C4-2B (cell line): ENCODE measurements at regions not wholly inside any gene's neighbourhood (a gene's known extent, or its start where the extent isn't known, plus 50 kb on each side); places are given as distances from the start of the nearest gene placed in this dataset.

Experiments used
- H3K27ac ChIP-seq: fragments of 450-650 bp; 2 replicates; pipeline ENCODE4 v1.5.1; 2017
- CTCF ChIP-seq: fragments of 450-650 bp; conservative IDR thresholded peaks from 2 replicates; pipeline ENCODE4 v1.5.1; 2017; ENCODE audit warnings: mild to moderate bottlenecking
- ZFX ChIP-seq: fragments of 450-650 bp; IDR thresholded peaks from 2 replicates; pipeline ENCODE4 v1.6.1; 2017

DNA sequence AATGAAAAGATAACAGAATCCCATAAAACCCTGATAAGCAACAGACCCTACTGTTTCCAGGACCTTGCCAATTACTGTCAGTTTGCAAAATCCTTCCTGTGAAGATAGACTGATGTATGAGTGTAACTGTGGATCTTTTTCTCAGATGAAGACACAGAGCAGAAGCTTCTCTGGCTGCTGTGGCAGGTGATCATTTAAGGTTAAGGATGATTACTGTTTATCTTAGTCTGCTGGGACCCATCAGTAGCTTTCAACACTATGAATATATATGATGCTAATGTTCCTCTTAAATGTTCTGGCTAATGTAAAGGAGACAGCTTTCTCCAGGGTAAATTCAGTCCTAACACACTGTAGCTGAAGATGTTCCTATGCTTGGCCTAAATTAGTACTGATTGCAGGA is 56.0 kb upstream of the CTTNBP2 start:
- H3K27ac ChIP-seq: no peak overlapping the region
- TF ChIP-seq ZFX (no peak), CTCF (no peak)

- TF ChIP-seq ZFX (no peak), CTCF (no peak)
- no peak overlapping the region for H3K27ac ChIP-seq
Observed at GRCh38 chr7:117931314-117931713, 58.1 kb upstream of the CTTNBP2 start.

- TF ChIP-seq CTCF (no peak), ZFX (no peak)
Observed at GRCh38 chr7:117937049-117937752, 64.0 kb upstream of the CTTNBP2 start.

GRCh38 chr7:117937753-117938483 is 64.7 kb upstream of the CTTNBP2 start:
- no peak overlapping the region for H3K27ac ChIP-seq
- TF ChIP-seq CTCF (no peak), ZFX (no peak)

More at GRCh38 chr7:117937049-117937752, 64.0 kb upstream of the CTTNBP2 start:
- no peak overlapping the region for H3K27ac ChIP-seq

DNA sequence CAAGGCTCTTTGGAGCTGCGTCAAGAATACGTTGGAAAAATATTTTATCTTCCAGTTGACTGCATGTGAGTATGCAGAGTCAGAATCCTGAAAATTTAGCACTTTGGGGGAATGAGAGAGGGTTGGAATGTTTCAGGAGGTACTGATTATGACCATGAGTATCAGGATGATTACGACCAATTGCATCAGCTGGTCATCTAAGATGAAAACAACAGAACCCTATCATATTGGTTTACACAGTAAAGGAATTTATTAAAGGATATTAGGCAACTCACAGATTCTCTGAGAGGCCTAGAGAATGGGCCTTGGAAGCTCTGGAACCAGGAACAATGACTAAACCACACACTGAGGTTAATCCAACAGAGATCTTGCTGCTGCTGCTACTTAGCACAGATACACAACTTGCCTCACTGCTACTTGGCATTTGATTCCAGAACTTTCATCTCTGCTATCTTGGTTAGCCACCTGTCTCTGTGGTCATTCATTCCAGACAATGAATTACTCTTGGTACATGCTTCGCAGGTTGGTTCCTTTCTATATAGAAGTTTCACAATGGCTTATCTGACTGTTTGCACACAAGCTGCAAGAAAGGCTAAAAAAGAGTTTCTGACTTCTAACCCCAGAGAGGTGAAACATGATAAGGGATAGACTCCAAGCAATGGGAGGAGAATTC is 68.0 kb upstream of the CTTNBP2 start:
- no peak for TF ChIP-seq CTCF
- no peak for TF ChIP-seq ZFX
- H3K27ac ChIP-seq: no peak overlapping the region

GRCh38 chr7:117942780-117943179 is 69.5 kb upstream of the CTTNBP2 start:
- H3K27ac ChIP-seq: no peak overlapping the region
- TF ChIP-seq ZFX (no peak), CTCF (no peak)

DNA sequence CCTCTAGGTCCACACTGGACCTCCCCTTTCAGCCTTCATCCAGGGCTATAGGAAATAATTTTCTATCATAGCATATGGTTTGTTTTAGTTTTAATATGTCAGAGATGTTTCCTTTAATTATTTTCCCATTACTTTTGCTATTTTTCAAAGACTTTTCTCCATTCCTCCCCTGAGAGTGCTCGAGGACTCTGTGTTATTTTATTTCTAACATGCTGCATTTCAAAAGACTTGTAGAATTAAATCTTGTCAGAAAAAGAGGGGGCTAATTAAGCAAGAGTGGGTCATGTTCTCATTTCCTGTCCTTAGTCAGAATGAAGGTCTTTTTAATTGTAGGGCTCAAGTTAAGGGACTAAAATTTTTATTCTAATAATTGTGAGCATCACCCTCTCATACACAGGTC is 71.6 kb upstream of the CTTNBP2 start:
- H3K27ac ChIP-seq: no peak overlapping the region
- no peak for TF ChIP-seq ZFX
- TF ChIP-seq CTCF: no peak
